Activated CD8-positive, alpha-beta memory T cell treated with anti-CD3 and anti-CD28 coated beads, Interleukin-2, amount 50 U/mL, for 24 hours (primary cell): ENCODE measurements at regions not wholly inside any gene's neighbourhood (a gene's known extent, or its start where the extent isn't known, plus 50 kb on each side); places are given as distances from the start of the nearest gene placed in this dataset.

Source experiments
- DNase-seq: peaks from one replicate; pipeline ENCODE4 v3.0.0-alpha.2; 2020; ENCODE audit errors: extremely low read depth

- no peak for DNase-seq
Observed at GRCh38 chr3:176723758-176724393, 473.4 kb downstream of the TBL1XR1 start.

- DNase-seq = no peak
Observed at GRCh38 chr3:176714034-176714433, 483.2 kb downstream of the TBL1XR1 start.

- DNase-seq = no peak
Observed at GRCh38 chr3:176712191-176712590, 485.1 kb downstream of the TBL1XR1 start.

- no peak for DNase-seq
Observed at GRCh38 chr3:176699288-176699687, 498.0 kb downstream of the TBL1XR1 start.

- no peak for DNase-seq
Observed at GRCh38 chr3:176697284-176697889, 499.9 kb downstream of the TBL1XR1 start.

GRCh38 chr3:176696816-176697215 is 500.5 kb downstream of the TBL1XR1 start:
- DNase-seq = no peak

- no peak for DNase-seq
Observed at GRCh38 chr3:176692966-176693785, 504.1 kb downstream of the TBL1XR1 start.

- DNase-seq = no peak
Observed at GRCh38 chr3:176692199-176692965, 504.9 kb downstream of the TBL1XR1 start.

- DNase-seq = no peak
Observed at GRCh38 chr3:176690083-176690869, 507.0 kb downstream of the TBL1XR1 start.

- DNase-seq = no peak
Observed at GRCh38 chr3:176687754-176688153, 509.5 kb downstream of the TBL1XR1 start.

- no peak for DNase-seq
Observed at GRCh38 chr3:176683382-176683781, 513.9 kb downstream of the TBL1XR1 start.

- no peak for DNase-seq
Observed at GRCh38 chr3:176663837-176664831, 533.1 kb downstream of the TBL1XR1 start.

GRCh38 chr3:176663387-176663786 is 533.9 kb downstream of the TBL1XR1 start:
- DNase-seq = no peak

- no peak for DNase-seq
Observed at GRCh38 chr3:176661432-176661964, 535.8 kb downstream of the TBL1XR1 start.

- DNase-seq = no peak
Observed at GRCh38 chr3:176655404-176656094, 541.7 kb downstream of the TBL1XR1 start.

GRCh38 chr3:176651622-176652021 is 545.7 kb downstream of the TBL1XR1 start:
- DNase-seq = no peak

- DNase-seq = no peak
Observed at GRCh38 chr3:176650478-176650877, 546.8 kb downstream of the TBL1XR1 start.

GRCh38 chr3:176647987-176648386 is 549.3 kb downstream of the TBL1XR1 start:
- no peak for DNase-seq

- DNase-seq = no peak
Observed at GRCh38 chr3:176633511-176633910, 563.8 kb downstream of the TBL1XR1 start.
